NCI-H526 (cell line): ENCODE measurements at regions not wholly inside any gene's neighbourhood (a gene's known extent, or its start where the extent isn't known, plus 50 kb on each side); places are given as distances from the start of the nearest gene placed in this dataset.
"Not testable (repeated sequence)": the region's sequence is repeated elsewhere in the genome, so short reads cannot be mapped to it uniquely, and the experiment has no call there.

Source experiments
- DNase-seq, 2 experiments: peaks; one replicate each; lab custom pipeline; 2025; lab: John Stamatoyannopoulos, UW

GRCh38 chr6:23511817-23512216, 614.2 kb upstream of the NRSN1 start:
- peak in 1 of 2 experiments; percentile 4 for DNase-seq

GRCh38 chr6:23518294-23518693, 607.7 kb upstream of the NRSN1 start:
- DNase-seq, result no peak

GRCh38 chr6:23522792-23523547, 603.0 kb upstream of the NRSN1 start:
- DNase-seq, result no peak

DNA sequence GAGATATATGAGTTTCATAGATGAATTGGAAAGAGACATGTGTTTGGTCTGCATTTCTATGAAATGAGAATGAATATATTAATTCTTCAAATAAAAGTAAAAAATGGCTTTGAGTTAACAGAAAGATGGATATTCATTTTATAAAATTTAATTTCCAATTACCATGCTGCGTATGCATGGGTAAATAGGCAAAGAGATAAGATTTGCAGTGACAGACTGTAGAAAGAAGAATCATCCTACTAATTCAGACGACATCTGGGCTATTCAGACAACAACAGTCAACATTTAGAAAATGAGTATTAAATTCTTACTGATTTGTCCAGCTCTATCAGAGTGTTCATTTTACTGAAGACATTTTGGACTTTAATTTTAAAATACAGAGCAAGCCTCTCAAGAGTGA, 602.2 kb upstream of the NRSN1 start:
- DNase-seq, result no peak

DNA sequence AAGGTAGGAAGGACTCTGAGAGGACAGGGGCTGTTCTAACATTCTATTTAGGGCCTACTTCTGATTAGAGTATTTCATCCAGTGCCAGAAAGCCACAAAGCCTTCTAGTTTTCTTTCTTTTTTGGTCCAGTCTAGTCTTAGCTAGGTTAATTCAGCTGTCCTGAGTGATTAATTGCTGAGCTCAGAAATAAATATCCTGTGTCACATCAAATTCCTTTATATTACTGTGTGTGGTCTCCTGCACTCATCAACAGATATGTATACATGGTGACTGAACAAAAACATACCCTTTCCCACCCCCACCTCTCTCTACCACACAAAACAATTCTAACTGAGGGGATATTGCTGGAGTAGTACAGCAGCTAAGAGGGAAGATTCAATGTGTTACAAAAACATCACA, 601.5 kb upstream of the NRSN1 start:
- no peak for DNase-seq

DNA sequence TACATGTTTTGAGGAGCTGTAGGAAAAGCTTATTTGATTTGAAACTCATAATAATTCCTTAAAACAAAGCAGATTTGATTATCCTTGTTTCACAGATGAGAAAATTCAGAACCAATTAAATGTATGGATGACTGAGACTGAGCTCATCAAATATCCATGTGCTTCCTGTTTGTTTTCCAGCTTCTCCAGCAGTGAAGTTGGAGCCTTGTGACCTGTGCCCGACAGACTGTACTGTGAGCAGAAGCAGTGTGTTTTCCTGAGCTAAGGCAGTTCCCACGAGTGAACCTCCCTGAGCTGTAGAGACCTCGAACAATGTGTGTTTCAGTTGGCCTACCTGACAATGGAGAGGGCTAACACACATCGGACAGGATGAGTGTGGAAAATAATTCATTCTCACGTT, 599.5 kb upstream of the NRSN1 start:
- DNase-seq, result no peak

DNA sequence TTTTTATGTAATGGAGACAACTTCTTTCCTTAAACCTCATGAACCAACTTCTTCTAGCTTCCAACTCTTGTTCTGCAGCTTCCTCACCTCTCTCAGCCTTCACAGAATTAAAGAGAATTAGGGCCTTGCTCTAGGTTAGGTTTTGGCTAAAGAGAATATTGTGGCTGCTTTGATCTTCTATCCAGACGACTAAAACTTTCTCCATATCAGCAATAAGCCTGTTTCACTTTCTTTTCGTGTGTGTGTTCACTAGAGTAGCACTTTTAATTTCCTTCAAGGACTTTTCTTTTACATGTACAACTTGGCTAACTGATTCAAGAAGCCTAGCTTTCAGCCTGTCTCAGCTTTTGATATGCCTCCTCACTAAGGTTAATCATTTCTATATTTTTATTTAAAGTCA, 596.1 kb upstream of the NRSN1 start:
- no peak for DNase-seq

- DNase-seq, result no peak
Measured at GRCh38 chr6:23531666-23532065, 594.3 kb upstream of the NRSN1 start.

- DNase-seq, result no peak
Measured at GRCh38 chr6:23532227-23532626, 593.8 kb upstream of the NRSN1 start.

DNA sequence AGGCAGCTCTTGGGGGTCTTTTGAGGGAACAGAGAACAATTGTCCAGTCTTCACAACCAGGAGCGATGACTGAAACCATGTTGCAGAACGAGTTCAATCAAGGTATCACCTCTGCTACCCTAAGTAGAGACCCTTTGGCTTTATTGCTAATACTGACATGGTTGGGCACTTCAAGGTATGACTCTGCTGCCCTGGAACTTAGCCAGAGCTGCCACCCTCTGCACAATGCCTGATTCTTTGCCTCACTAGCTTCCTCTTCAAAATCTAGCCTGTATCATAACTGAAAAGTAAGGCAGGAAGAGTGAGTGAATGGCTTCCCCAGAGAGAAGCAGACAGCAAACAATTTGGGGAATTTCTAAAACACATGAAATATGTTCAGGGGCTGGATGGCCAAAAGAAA, 592.7 kb upstream of the NRSN1 start:
- no peak for DNase-seq

GRCh38 chr6:23533944-23534343, 592.1 kb upstream of the NRSN1 start:
- no peak for DNase-seq

DNA sequence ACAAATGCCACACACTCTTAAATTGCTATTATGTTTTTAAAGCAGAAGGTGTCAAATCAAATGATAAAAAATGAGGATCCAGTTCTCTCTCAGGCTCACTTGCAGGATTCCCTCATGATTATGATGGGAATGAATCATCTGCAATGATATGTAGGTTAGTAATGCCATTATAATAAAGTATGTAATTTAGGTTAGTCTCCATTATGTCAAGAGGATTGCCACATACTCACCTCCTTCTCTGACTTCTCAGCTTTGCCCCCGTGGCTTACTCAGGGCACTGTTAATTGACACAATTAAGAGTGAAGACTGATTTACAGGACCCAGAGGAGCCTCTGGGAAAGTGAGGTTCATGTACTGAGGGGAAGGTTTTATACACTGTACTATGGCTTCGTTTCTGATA, 591.7 kb upstream of the NRSN1 start:
- no peak for DNase-seq

GRCh38 chr6:23535101-23535500, 590.9 kb upstream of the NRSN1 start:
- DNase-seq, result no peak

DNA sequence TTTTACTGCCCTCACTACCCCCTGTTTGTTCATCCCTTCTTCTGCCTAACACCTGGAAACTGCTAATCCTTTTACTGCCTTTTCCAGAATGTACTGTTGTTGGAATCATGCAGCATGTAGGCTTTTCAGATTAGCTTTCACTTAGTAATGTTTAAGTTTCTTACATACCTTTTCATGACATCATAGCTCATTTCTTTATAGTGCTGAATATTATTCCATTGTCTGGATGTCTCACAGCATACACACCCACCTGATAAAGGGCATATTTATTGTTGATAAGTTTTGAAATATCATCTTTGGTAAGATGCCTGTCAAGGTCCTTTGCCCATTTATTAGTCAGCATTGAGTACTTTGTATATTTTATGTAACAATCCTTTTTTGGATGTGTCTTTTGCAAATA, 588.2 kb upstream of the NRSN1 start:
- DNase-seq, result no peak

DNA sequence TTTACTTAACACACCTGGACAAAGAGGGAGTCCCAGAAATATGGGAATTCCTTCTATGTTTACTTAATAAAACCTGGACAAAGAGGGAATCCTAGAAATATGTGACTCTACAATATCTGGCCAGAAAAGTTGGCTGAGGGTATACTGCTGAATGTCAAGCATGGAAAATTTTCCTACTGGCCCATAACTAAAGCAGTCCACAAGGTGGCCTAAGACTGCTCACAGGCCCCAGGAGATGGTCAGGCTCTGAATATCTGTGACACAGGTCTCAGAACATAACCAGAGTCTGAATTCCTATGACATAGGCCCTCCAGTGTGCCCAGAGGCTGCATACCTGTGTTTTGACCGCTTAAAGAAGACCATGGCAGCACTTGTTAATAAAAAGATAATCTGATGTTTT, 578.2 kb upstream of the NRSN1 start:
- peak in 1 of 2 experiments; percentile 32 for DNase-seq

DNA sequence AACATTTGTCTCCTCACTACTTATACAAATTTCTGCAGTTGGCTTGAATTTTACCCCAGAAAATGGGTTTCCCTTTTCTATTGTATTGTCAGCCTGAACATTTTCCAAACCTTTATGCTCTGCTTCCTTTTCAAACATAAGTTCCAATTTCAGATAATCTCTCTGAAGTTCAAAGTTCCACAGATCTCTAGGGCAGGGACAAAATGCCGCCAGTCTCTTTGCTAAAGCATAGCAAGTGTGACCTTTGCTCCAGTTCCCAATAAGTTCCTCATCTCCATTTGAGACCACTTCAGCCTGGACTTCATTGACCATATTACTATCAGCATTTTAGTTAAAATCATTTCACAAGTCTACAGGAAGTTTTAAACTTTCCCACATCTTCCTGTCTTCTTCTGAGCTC, 571.1 kb upstream of the NRSN1 start:
- not testable (repeated sequence) for DNase-seq

GRCh38 chr6:23559587-23560343, 566.2 kb upstream of the NRSN1 start:
- DNase-seq, result no peak

DNA sequence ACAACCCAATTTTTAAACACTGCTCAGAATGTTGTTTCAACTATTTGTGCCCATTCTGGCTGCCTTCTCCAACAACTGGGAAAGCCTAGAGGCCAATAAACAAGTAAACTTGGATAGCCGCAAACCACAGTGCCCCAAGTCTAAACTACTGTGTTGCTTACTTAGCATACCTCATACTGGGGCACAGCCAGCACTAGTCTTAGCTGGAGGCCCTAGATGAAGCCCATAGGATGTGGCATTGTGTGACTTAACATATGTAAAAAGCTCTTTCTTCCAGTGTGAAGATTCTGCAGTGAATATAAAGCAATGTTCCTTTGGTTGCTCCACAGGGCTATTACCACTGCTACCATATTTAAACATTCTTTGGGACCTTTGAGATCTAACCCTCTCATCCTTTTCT, 564.3 kb upstream of the NRSN1 start:
- no peak for DNase-seq

GRCh38 chr6:23562554-23562953, 563.5 kb upstream of the NRSN1 start:
- DNase-seq, result no peak

GRCh38 chr6:23563323-23563722, 562.7 kb upstream of the NRSN1 start:
- DNase-seq, result no peak

GRCh38 chr6:23566418-23566817, 559.6 kb upstream of the NRSN1 start:
- no peak for DNase-seq

- DNase-seq, result no peak
Measured at GRCh38 chr6:23568292-23568691, 557.7 kb upstream of the NRSN1 start.

- DNase-seq, result no peak
Measured at GRCh38 chr6:23584134-23584763, 541.8 kb upstream of the NRSN1 start.
